AG08395 (cell line): ENCODE measurements at regions not wholly inside any gene's neighbourhood (a gene's known extent, or its start where the extent isn't known, plus 50 kb on each side); places are given as distances from the start of the nearest gene placed in this dataset.
"Not testable (repeated sequence)": the region's sequence is repeated elsewhere in the genome, so short reads cannot be mapped to it uniquely, and the experiment has no call there.

Source experiments
- DNase-seq: peaks from one replicate; pipeline ENCODE4 v3.0.0; 2012; ENCODE audit warnings: mixed read lengths, low spot score

- not testable (repeated sequence) for DNase-seq
These were observed 255.9 kb downstream of the TINAG start for GRCh38 chr6:54564188-54564587.

- no peak for DNase-seq
These were observed 266.4 kb downstream of the TINAG start for GRCh38 chr6:54574671-54575070.

GRCh38 chr6:54578261-54578660 lies 268.3 kb upstream of the FAM83B start:
- no peak for DNase-seq

- DNase-seq: no peak
These were observed 267.6 kb upstream of the FAM83B start for GRCh38 chr6:54579011-54579410.

- peak; percentile 12 for DNase-seq
These were observed 260.3 kb upstream of the FAM83B start for GRCh38 chr6:54586251-54586650.

- no peak for DNase-seq
These were observed 259.3 kb upstream of the FAM83B start for GRCh38 chr6:54587277-54587676.

GRCh38 chr6:54588176-54588575 lies 258.4 kb upstream of the FAM83B start:
- no peak for DNase-seq

GRCh38 chr6:54595844-54596243 lies 250.7 kb upstream of the FAM83B start:
- peak; percentile 6 for DNase-seq

GRCh38 chr6:54598787-54599313 lies 247.7 kb upstream of the FAM83B start:
- no peak for DNase-seq

- no peak for DNase-seq
These were observed 244.8 kb upstream of the FAM83B start for GRCh38 chr6:54601600-54602300.

- DNase-seq: no peak
These were observed 244.0 kb upstream of the FAM83B start for GRCh38 chr6:54602591-54602990.

GRCh38 chr6:54609981-54610380 lies 236.6 kb upstream of the FAM83B start:
- no peak for DNase-seq

- DNase-seq: no peak
These were observed 233.0 kb upstream of the FAM83B start for GRCh38 chr6:54613596-54613995.

GRCh38 chr6:54614499-54615195 lies 231.9 kb upstream of the FAM83B start:
- no peak for DNase-seq

- peak; percentile 76 for DNase-seq
These were observed 228.8 kb upstream of the FAM83B start for GRCh38 chr6:54617730-54618129.

- DNase-seq: no peak
These were observed 228.0 kb upstream of the FAM83B start for GRCh38 chr6:54618572-54618971.

- no peak for DNase-seq
These were observed 227.5 kb upstream of the FAM83B start for GRCh38 chr6:54619102-54619501.

GRCh38 chr6:54621285-54621684 lies 225.3 kb upstream of the FAM83B start:
- no peak for DNase-seq

- no peak for DNase-seq
These were observed 222.4 kb upstream of the FAM83B start for GRCh38 chr6:54624216-54624615.

GRCh38 chr6:54624779-54625178 lies 221.8 kb upstream of the FAM83B start:
- DNase-seq: peak; percentile 20

- no peak for DNase-seq
These were observed 217.4 kb upstream of the FAM83B start for GRCh38 chr6:54629131-54629530.

- no peak for DNase-seq
These were observed 213.5 kb upstream of the FAM83B start for GRCh38 chr6:54632984-54633565.

GRCh38 chr6:54633601-54634000 lies 213.0 kb upstream of the FAM83B start:
- no peak for DNase-seq
